HCT116 (cell line): ENCODE measurements at regions not wholly inside any gene's neighbourhood (a gene's known extent, or its start where the extent isn't known, plus 50 kb on each side); places are given as distances from the start of the nearest gene placed in this dataset.
"Not testable (repeated sequence)": the region's sequence is repeated elsewhere in the genome, so short reads cannot be mapped to it uniquely, and the experiment has no call there.

Source experiments
- ATAC-seq: fragments of 200-7000 bp; cut with Tn5 transposase; 2 replicates; pipeline ENCODE4 v1.9.1; 2020; ENCODE audit warnings: mild to moderate bottlenecking, moderate library complexity
- BruUV-seq: library from RNA; stranded (reverse); fragments of 400-500 nt; replicated peaks from 2 replicates; lab custom pipeline; 2021; lab: Mats Ljungman, UMichigan
- CTCF ChIA-PET: fragments of 300-600 bp; sonication (Branson Sonifier 250); formaldehyde crosslinking; loops from one replicate; lab custom pipeline; 2021; ENCODE audit warnings: antibody characterized with exemption; lab: Charles Lee
- POLR2A ChIA-PET: fragments of 300-600, 350-600 bp; sonication (Branson Sonifier 250); formaldehyde crosslinking; loops from one replicate; lab custom pipeline; 2021; ENCODE audit warnings: antibody characterized with exemption; lab: Charles Lee
- RAD21 ChIA-PET, 2 experiments: fragments of 300-600 bp; sonication (Branson Sonifier 250); formaldehyde crosslinking; loops; one replicate each; lab custom pipeline; 2023; ENCODE audit warnings: low total read pairs in 2 of 2; ENCODE audit not compliant: uncharacterized antibody in 2 of 2, unreplicated experiment in 2 of 2, low non-redundant PET in 1 of 2; lab: Charles Lee
- DNase-seq: peaks from one replicate; pipeline ENCODE4 v3.0.0-alpha.2; 2010; ENCODE audit warnings: low read depth, low spot score
- H2AFZ ChIP-seq: fragments of 200-600 bp; shearing (Covaris generic), sonication (generic); 2 replicates; pipeline ENCODE4 v1.6.1; 2017; ENCODE audit warnings: low read depth, mixed run types, mixed read lengths, antibody characterized with exemption, low read length; ENCODE audit not compliant: poor library complexity, severe bottlenecking
- H3K27ac ChIP-seq: 2 replicates; pipeline ENCODE4 v1.5.1; 2012; ENCODE audit warnings: low read depth, low read length
- H3K27me3 ChIP-seq: fragments of 200-600 bp; sonication (generic); 2 replicates; pipeline ENCODE4 v1.6.1; 2016; ENCODE audit warnings: mixed run types, low read length, mixed read lengths; ENCODE audit not compliant: insufficient read depth
- H3K36me3 ChIP-seq, 2 experiments: fragments of 200-500 bp in 1 of 2; fragments of 200-600 bp in 1 of 2; sonication (Bioruptor generic) in 1 of 2; sonication (generic) in 1 of 2; 2 replicates each; pipeline versions ENCODE4 v1.5.1 to v1.6.1; 2014 to 2016; ENCODE audit warnings: low read length in 2 of 2, inconsistent platforms in 1 of 2, mixed read lengths in 1 of 2, mixed run types in 1 of 2; ENCODE audit not compliant: insufficient read depth in 2 of 2, control insufficient read depth in 1 of 2
- H3K4me1 ChIP-seq, 2 experiments: fragments of 200-600 bp in 1 of 2; sonication (generic) in 1 of 2; 2 replicates each; pipeline versions ENCODE4 v1.5.1 to v1.6.1; 2012 to 2017; ENCODE audit warnings: low read length in 2 of 2, inconsistent platforms in 1 of 2, mild to moderate bottlenecking in 1 of 2, mixed read lengths in 1 of 2, mixed run types in 1 of 2, moderate library complexity in 1 of 2; ENCODE audit not compliant: insufficient read depth in 2 of 2, control insufficient read depth in 1 of 2
- H3K4me2 ChIP-seq: fragments of 200-600 bp; sonication (generic); 2 replicates; pipeline ENCODE4 v1.6.1; 2017; ENCODE audit warnings: mixed run types, low read length, mixed read lengths
- H3K4me3 ChIP-seq, 2 experiments: fragments of 200-600 bp in 1 of 2; sonication (generic) in 1 of 2; replicated peaks in 1 of 2; 2 replicates each; pipeline ENCODE4 v1.5.1; 2011 to 2016; ENCODE audit warnings: low read length in 2 of 2, control low read depth in 1 of 2, low read depth in 1 of 2, mild to moderate bottlenecking in 1 of 2, mixed read lengths in 1 of 2, mixed run types in 1 of 2
- H3K79me2 ChIP-seq: fragments of 200-600 bp; sonication (generic); 2 replicates; pipeline ENCODE4 v1.6.1; 2017; ENCODE audit warnings: mild to moderate bottlenecking, mixed run types, low read length, moderate library complexity, mixed read lengths; ENCODE audit not compliant: insufficient read depth
- H3K9ac ChIP-seq: fragments of 200-600 bp; sonication (generic); 2 replicates; pipeline ENCODE4 v1.6.1; 2016; ENCODE audit warnings: low read length, mixed read lengths
- H3K9me2 ChIP-seq: fragments of 200-600 bp; sonication (generic), shearing (Covaris generic); 2 replicates; pipeline ENCODE4 v1.6.1; 2017; ENCODE audit warnings: mixed run types, mild to moderate bottlenecking, moderate library complexity; ENCODE audit not compliant: insufficient read depth
- H3K9me3 ChIP-seq, 2 experiments: fragments of 200-500 bp in 1 of 2; fragments of 200-600 bp in 1 of 2; sonication (Bioruptor generic) in 1 of 2; sonication (generic) in 1 of 2; 2 replicates each; pipeline ENCODE4 v1.6.1; 2014 to 2017; ENCODE audit warnings: low read length in 2 of 2, mixed read lengths in 2 of 2, inconsistent platforms in 1 of 2, low read depth in 1 of 2, mild to moderate bottlenecking in 1 of 2, mixed run types in 1 of 2, moderate library complexity in 1 of 2; ENCODE audit not compliant: control insufficient read depth in 1 of 2, insufficient read depth in 1 of 2
- H4K20me1 ChIP-seq: fragments of 200-600 bp; sonication (generic), shearing (Covaris generic); 2 replicates; pipeline ENCODE4 v1.6.1; 2017; ENCODE audit warnings: mixed run types, mild to moderate bottlenecking, moderate library complexity; ENCODE audit not compliant: insufficient read depth
- CEBPB ChIP-seq: IDR thresholded peaks from 2 replicates; pipeline ENCODE4 v1.6.1; 2012; ENCODE audit warnings: low read depth
- EZH2phosphoT487 ChIP-seq: fragments of 200-600 bp; IDR thresholded peaks from 2 replicates; pipeline ENCODE4 v1.6.1; 2018; ENCODE audit warnings: antibody characterized with exemption, borderline replicate concordance
- FOSL1 ChIP-seq: IDR thresholded peaks from 2 replicates; pipeline ENCODE4 v1.6.1; 2012; ENCODE audit warnings: low read depth
- JUND ChIP-seq: IDR thresholded peaks from 2 replicates; pipeline ENCODE4 v1.6.1; 2012
- RAD21 ChIP-seq: IDR thresholded peaks from 2 replicates; pipeline ENCODE4 v1.6.1; 2012; ENCODE audit warnings: low read depth, mild to moderate bottlenecking
- SIN3A ChIP-seq: IDR thresholded peaks from 2 replicates; pipeline ENCODE4 v1.6.1; 2012; ENCODE audit warnings: low read depth
- TCF7L2 ChIP-seq: IDR thresholded peaks from 2 replicates; pipeline ENCODE4 v1.7.0; 2011; ENCODE audit warnings: borderline replicate concordance, inconsistent platforms; ENCODE audit not compliant: insufficient read depth, insufficient read length; ENCODE audit errors: extremely low read depth
- YY1 ChIP-seq: IDR thresholded peaks from 2 replicates; pipeline ENCODE4 v1.6.1; 2011; ENCODE audit warnings: low read length, low read depth, moderate library complexity, mild to moderate bottlenecking; ENCODE audit not compliant: insufficient replicate concordance; ENCODE audit errors: extremely low read depth
- ZFX ChIP-seq: fragments of 450-650 bp; IDR thresholded peaks from 2 replicates; pipeline ENCODE4 v1.6.1; 2017
- intact Hi-C: fragments of 100-400 bp; cut with micrococcal nuclease; formaldehyde crosslinking; loops from 2 replicates; pipeline ENCODE4 v1.10.0; 2022
- TF ChIP-seq, protein P1 (sequence below), 3 experiments: fragments of 200-600 bp in 1 of 3; sonication (generic) in 1 of 3; IDR thresholded peaks in 2 of 3; conservative IDR thresholded peaks in 1 of 3; 2 replicates each; pipeline ENCODE4 v1.5.1; 2012 to 2017; ENCODE audit warnings: low read depth in 2 of 3, low read length in 2 of 3, antibody characterized with exemption in 1 of 3, borderline replicate concordance in 1 of 3, control low read depth in 1 of 3, mild to moderate bottlenecking in 1 of 3, mixed read lengths in 1 of 3, mixed run types in 1 of 3, moderate library complexity in 1 of 3; ENCODE audit not compliant: insufficient read depth in 1 of 3
- TF ChIP-seq, protein P2 (sequence below): IDR thresholded peaks from 2 replicates; pipeline ENCODE4 v1.6.1; 2012

GRCh38 chr4:147110473-147111367, 165.1 kb upstream of the TTC29 start:
- no TSS peak for BruUV-seq
- no peaks in the 10 kb centered on the region for H3K4me1 ChIP-seq
- ATAC-seq (peak; percentile 50; the same call in 1 of the 2 replicates), DNase-seq (no peak)
- H3K79me2 ChIP-seq = no peaks in the 10 kb centered on the region
- H3K9ac ChIP-seq = no peak overlapping the region
- no peak overlapping the region for H3K4me2 ChIP-seq
- no peak overlapping the region for H3K4me3 ChIP-seq
- no peaks in the 10 kb centered on the region for H3K27me3 ChIP-seq
- ChIA-PET RAD21 (no interaction called here), POLR2A (no interaction called here), CTCF (interaction anchor here (1.1 to 1.5 kb wide), 2 partner anchors 480 to 757 kb away, joined by 5 to 7 read pairs; no protein-coding TSS in a partner anchor)
- intact Hi-C loops = loop anchor here (1.0 to 5.0 kb wide), 2 partner anchors 480 to 757 kb away; no protein-coding TSS in a partner anchor
- H4K20me1 ChIP-seq = no peaks in the 10 kb centered on the region
- H3K9me2 ChIP-seq = no peaks in the 10 kb centered on the region
- H2AFZ ChIP-seq = no peak overlapping the region
- no peaks in the 10 kb centered on the region for H3K36me3 ChIP-seq
- H3K9me3 ChIP-seq = no peaks in the 10 kb centered on the region
- H3K27ac ChIP-seq = no peak overlapping the region
- no peak for TF ChIP-seq YY1
- no peak for TF ChIP-seq TCF7L2
- no peak for TF ChIP-seq JUND
- TF ChIP-seq FOSL1 = no peak
- no peak for TF ChIP-seq EZH2phosphoT487
- TF ChIP-seq CEBPB = no peak
- TF ChIP-seq, protein P1, sequence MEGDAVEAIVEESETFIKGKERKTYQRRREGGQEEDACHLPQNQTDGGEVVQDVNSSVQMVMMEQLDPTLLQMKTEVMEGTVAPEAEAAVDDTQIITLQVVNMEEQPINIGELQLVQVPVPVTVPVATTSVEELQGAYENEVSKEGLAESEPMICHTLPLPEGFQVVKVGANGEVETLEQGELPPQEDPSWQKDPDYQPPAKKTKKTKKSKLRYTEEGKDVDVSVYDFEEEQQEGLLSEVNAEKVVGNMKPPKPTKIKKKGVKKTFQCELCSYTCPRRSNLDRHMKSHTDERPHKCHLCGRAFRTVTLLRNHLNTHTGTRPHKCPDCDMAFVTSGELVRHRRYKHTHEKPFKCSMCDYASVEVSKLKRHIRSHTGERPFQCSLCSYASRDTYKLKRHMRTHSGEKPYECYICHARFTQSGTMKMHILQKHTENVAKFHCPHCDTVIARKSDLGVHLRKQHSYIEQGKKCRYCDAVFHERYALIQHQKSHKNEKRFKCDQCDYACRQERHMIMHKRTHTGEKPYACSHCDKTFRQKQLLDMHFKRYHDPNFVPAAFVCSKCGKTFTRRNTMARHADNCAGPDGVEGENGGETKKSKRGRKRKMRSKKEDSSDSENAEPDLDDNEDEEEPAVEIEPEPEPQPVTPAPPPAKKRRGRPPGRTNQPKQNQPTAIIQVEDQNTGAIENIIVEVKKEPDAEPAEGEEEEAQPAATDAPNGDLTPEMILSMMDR (IDR thresholded peaks at IDR 0.05 in 2 of 3, conservative IDR thresholded peaks at IDR 0.05 in 1 of 3; ENCODE audit: borderline replicate concordance in 1 of 3, insufficient read depth in 1 of 3, low read depth in 2 of 3, low read length in 2 of 3) = 0 out of 6 replicates have a peak, but pooled peaks of 1 of the 3 experiments have one; percentile 29
- no peak for TF ChIP-seq SIN3A
- TF ChIP-seq ZFX = no peak
- TF ChIP-seq, protein P2, sequence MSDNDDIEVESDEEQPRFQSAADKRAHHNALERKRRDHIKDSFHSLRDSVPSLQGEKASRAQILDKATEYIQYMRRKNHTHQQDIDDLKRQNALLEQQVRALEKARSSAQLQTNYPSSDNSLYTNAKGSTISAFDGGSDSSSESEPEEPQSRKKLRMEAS = no peak
- TF ChIP-seq RAD21 = peak; percentile 60
- TF ChIP-seq, all 23 proteins: peak for 2

DNA sequence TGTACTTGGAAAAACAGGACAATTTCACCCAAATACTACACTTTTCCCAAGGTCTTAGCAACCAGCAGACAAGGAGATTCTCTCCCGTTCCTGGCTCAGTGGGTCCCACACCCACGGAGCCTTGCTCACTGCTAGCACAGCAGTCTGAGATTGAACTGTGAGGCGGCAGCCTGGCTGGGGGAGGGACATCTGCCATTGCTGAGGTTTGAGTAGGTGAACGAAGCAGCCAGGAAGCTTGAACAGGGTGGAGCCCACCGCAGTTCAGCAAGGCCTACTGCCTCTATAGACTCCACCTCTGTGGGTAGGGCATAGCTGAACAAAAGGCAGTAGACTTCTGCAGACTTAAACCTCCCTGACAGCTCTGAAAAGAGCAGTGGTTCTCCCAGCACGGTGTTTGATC, 166.5 kb upstream of the TTC29 start:
- H3K4me2 ChIP-seq, BruUV-seq, CTCF ChIA-PET, H4K20me1 ChIP-seq, POLR2A ChIA-PET, H3K4me3 ChIP-seq, RAD21 ChIA-PET, ATAC-seq, H3K9me3 ChIP-seq, H3K9me2 ChIP-seq, DNase-seq, H3K79me2 ChIP-seq, H3K27me3 ChIP-seq, H3K27ac ChIP-seq, H2AFZ ChIP-seq, H3K9ac ChIP-seq, H3K4me1 ChIP-seq, H3K36me3 ChIP-seq: not testable (repeated sequence)
- intact Hi-C loops = loop anchor here (5.0 kb wide), 1 partner anchor 755 kb away; no protein-coding TSS in a partner anchor
